Panc1 (cell line): ENCODE measurements at regions not wholly inside any gene's neighbourhood (a gene's known extent, or its start where the extent isn't known, plus 50 kb on each side); places are given as distances from the start of the nearest gene placed in this dataset.

Source experiments
- CTCF ChIP-seq: fragments of 450-650 bp; IDR thresholded peaks from 2 replicates; pipeline ENCODE4 v1.5.1; 2017; ENCODE audit warnings: mild to moderate bottlenecking
- POLR2AphosphoS5 ChIP-seq: IDR thresholded peaks from 2 replicates; pipeline ENCODE4 v1.6.1; 2012; ENCODE audit warnings: mild to moderate bottlenecking, low read depth, low read length, moderate library complexity
- REST ChIP-seq, 2 experiments: IDR thresholded peaks; 2 replicates each; pipeline ENCODE4 v1.6.1; 2011 to 2012; ENCODE audit warnings: low read depth in 2 of 2, control low read depth in 1 of 2, low read length in 1 of 2, mild to moderate bottlenecking in 1 of 2, moderate library complexity in 1 of 2; ENCODE audit not compliant: insufficient read depth in 1 of 2

DNA sequence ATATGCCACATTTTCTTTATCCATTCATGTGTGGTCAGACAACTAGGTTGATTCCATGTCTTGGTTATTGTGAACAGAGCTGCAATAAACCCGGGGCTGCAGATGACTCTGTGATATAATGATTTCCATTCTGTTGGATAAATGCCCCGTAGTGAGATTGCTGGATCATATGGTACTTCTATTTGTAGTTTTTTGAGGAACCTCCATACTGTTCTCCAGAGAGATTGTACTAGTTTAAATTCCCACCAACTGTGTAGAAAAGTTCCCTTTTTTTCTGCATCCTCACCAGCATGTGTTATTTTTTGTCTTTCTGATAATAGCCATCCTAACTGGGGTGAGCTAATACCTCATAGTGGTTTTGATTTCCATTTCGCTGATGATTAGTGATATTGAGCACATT, 62.2 kb upstream of the MAP3K4 start:
- TF ChIP-seq CTCF: no peak
- no peak for TF ChIP-seq POLR2AphosphoS5
- TF ChIP-seq REST (IDR thresholded peaks at IDR 0.05; ENCODE audit: insufficient read depth in 1 of 2, low read depth in 2 of 2, low read length in 1 of 2): no peak
